ENCODE measurements at regions not wholly inside any gene's neighbourhood (a gene's known extent, or its start where the extent isn't known, plus 50 kb on each side); places are given as distances from the start of the nearest gene placed in this dataset.

GRCh38 chr11:106327637-106328036 is 250.2 kb downstream of the AASDHPPT start:
- intact Hi-C loops (cut with DNase I) = no loop called here
- Histone ChIP-seq H3K27me3 (no peaks in the 10 kb centered on the region), H3K4me1 (no peaks in the 10 kb centered on the region), H3K4me3 (no peak overlapping the region), H3K27ac (no peak overlapping the region), H3K36me3 (no peaks in the 10 kb centered on the region), H3K9me3 (no peaks in the 10 kb centered on the region)
- no peak for DNase-seq (ENCODE audit: low spot score in 2 of 2)
- TF ChIP-seq, protein P1, sequence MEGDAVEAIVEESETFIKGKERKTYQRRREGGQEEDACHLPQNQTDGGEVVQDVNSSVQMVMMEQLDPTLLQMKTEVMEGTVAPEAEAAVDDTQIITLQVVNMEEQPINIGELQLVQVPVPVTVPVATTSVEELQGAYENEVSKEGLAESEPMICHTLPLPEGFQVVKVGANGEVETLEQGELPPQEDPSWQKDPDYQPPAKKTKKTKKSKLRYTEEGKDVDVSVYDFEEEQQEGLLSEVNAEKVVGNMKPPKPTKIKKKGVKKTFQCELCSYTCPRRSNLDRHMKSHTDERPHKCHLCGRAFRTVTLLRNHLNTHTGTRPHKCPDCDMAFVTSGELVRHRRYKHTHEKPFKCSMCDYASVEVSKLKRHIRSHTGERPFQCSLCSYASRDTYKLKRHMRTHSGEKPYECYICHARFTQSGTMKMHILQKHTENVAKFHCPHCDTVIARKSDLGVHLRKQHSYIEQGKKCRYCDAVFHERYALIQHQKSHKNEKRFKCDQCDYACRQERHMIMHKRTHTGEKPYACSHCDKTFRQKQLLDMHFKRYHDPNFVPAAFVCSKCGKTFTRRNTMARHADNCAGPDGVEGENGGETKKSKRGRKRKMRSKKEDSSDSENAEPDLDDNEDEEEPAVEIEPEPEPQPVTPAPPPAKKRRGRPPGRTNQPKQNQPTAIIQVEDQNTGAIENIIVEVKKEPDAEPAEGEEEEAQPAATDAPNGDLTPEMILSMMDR (IDR thresholded peaks at IDR 0.05) = no peak

GRCh38 chr11:106329273-106330018 is 252.0 kb downstream of the AASDHPPT start:
- TF ChIP-seq, protein P1 (IDR thresholded peaks at IDR 0.05) = no peak
- no peaks in the 10 kb centered on the region for H3K36me3 ChIP-seq
- intact Hi-C loops (cut with DNase I) = no loop called here

GRCh38 chr11:106331176-106331575 is 253.7 kb downstream of the AASDHPPT start:
- DNase-seq (ENCODE audit: low spot score in 2 of 2) = no peak
- H3K4me1 ChIP-seq = no peaks in the 10 kb centered on the region
- H3K27me3 ChIP-seq = no peaks in the 10 kb centered on the region
- H3K27ac ChIP-seq = no peak overlapping the region
- intact Hi-C loops (cut with DNase I) = no loop called here
- H3K36me3 ChIP-seq = no peaks in the 10 kb centered on the region
- no peak overlapping the region for H3K4me3 ChIP-seq
- TF ChIP-seq, protein P1 (IDR thresholded peaks at IDR 0.05) = no peak
- no peaks in the 10 kb centered on the region for H3K9me3 ChIP-seq

More at GRCh38 chr11:106329273-106330018, 252.0 kb downstream of the AASDHPPT start:
- Histone ChIP-seq H3K9me3 (no peaks in the 10 kb centered on the region), H3K4me1 (no peaks in the 10 kb centered on the region), H3K4me3 (no peak overlapping the region), H3K27me3 (no peaks in the 10 kb centered on the region), H3K27ac (no peak overlapping the region)
- DNase-seq (ENCODE audit: low spot score in 2 of 2) = no peak

DNA sequence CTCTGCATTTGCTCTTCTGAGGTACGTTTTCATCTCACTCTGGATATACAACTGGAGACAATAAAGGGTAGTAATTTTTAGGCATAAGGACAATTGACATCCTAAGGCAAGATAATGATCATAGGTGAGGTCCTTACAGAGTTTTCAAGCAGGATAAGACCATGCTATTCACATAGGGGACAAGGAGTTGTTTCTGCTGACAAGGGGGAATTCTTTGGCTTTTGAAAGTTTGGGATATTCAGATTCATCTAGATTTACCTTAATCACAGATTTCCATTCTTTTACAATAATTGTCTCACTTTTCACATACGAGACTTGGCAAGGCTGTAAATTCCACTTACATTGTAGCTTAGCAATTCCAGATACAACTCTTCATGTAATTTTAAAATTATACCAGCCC is 256.2 kb downstream of the AASDHPPT start:
- no peaks in the 10 kb centered on the region for H3K9me3 ChIP-seq
- H3K27me3 ChIP-seq = no peaks in the 10 kb centered on the region
- no peak overlapping the region for H3K27ac ChIP-seq
- H3K36me3 ChIP-seq = no peaks in the 10 kb centered on the region
- H3K4me1 ChIP-seq = no peaks in the 10 kb centered on the region
- no peak for DNase-seq (ENCODE audit: low spot score in 2 of 2)
- intact Hi-C loops (cut with DNase I) = no loop called here
- no peak overlapping the region for H3K4me3 ChIP-seq
- TF ChIP-seq, protein P1 (IDR thresholded peaks at IDR 0.05) = no peak

- intact Hi-C loops (cut with DNase I) = no loop called here
- TF ChIP-seq, protein P1 (IDR thresholded peaks at IDR 0.05) = no peak
- H3K4me1 ChIP-seq = no peaks in the 10 kb centered on the region
- no peaks in the 10 kb centered on the region for H3K36me3 ChIP-seq
- no peaks in the 10 kb centered on the region for H3K9me3 ChIP-seq
- DNase-seq (ENCODE audit: low spot score in 2 of 2) = no peak
- H3K27ac ChIP-seq = no peak overlapping the region
- no peaks in the 10 kb centered on the region for H3K27me3 ChIP-seq
- no peak overlapping the region for H3K4me3 ChIP-seq
Measured at GRCh38 chr11:106344394-106344793, 266.9 kb downstream of the AASDHPPT start.

Data from ascending aorta (tissue), 2 donors.